Hematopoietic multipotent progenitor cell treated with erythropoietin and hydrocortisone succinate and interleukin-3 and kit ligand, for 8 days (in vitro differentiated cells): ENCODE measurements at regions not wholly inside any gene's neighbourhood (a gene's known extent, or its start where the extent isn't known, plus 50 kb on each side); places are given as distances from the start of the nearest gene placed in this dataset.
A peak's percentile ranks its signal among the peaks of the same experiment; 100 is the strongest.

ENCODE experiments used
- DNase-seq: peaks from one replicate; pipeline ENCODE4 v3.0.0-alpha.2; 2015

DNA sequence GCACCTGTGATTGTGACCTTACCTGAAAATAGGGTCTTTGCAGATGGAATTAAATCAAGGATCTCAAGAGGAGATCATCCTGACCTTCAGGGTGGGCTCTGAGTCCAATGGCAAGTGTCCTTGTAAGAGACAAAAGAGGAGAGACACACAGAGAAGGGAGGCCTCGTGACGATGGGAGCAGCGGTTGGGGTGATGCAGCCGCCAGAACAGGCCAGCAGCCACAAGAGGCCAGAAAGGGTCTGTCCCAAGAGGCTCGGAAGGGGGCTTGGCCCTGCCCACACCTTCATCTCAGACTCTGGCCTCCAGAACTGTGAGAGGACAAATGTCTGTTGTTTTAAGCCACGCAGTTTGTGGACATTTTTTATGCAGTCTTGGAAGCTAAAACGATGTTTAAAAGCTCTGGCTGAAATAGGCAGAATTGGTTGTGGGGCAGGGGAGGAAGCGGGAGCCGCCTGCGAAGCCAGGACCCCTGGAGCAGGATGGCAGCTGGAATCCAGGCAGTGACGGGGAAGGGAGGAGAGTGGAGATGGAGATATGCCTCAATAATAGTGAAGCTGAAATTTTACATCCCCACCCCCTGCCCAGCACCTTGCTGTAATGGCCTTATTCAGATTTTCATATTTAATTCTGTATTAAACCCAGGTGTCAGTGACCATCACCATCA lies 216.4 kb downstream of the ANKRD60 start:
- DNase-seq = no peak

DNA sequence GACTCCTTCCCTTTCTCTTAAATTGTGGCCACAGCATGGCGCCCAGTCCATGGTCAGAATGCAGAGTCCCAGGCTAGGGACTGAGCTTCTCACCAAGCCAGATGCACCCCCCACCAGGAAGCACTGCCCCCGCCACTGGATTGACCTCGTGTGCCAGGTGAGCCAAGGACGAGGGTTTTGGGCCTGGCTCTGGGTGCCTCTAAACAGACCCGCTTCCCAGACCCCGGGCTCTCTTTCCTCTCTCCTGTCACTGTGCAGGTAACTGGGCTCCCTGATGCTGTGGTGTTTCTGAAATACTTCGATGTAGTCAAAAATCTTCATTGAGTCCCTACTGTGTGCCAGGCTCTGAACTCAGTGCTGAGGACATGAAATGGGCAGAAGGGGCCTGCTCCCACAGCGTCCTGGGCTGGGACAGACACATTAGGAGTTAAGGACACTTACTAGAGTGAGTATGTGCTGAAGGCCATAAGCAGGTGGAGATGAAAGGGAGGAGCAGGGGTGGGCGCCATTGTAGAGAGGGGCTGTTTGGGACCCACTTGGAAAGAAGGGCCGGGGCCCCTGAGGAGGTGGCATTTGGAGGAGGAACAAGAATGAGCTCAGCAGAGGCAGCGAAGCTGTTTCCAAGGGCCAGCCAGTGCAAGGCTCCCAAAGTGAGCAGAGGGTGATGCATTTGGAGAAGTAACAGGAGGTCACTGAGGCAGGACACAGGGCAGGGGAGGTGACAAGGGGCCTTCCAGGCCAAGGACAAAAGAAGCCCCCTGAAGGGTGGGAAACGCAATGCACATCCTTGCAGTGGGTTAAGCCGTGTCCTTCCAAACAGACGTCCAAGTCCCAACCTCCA lies 217.1 kb downstream of the ANKRD60 start:
- DNase-seq = no peak

DNA sequence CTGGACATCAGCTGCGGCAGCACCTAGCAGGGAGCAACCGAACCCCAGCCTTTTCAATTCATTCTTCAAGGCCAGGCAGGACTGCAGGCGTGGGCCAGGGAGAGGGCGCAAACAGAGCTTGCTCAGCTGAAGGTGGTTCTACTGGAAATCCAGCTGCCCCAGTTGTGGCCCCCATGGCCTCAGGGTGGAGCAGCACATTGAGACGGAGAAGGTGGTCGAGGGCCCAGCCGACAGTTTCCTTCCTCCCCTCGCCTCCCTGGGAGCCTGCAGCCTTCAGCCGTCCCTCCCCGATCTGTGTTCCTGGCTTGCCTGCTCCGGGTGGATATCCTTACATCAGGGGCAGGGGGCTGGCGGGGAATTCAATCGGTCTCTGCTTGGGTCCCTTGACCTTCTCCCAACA lies 217.8 kb downstream of the ANKRD60 start:
- DNase-seq = no peak

DNA sequence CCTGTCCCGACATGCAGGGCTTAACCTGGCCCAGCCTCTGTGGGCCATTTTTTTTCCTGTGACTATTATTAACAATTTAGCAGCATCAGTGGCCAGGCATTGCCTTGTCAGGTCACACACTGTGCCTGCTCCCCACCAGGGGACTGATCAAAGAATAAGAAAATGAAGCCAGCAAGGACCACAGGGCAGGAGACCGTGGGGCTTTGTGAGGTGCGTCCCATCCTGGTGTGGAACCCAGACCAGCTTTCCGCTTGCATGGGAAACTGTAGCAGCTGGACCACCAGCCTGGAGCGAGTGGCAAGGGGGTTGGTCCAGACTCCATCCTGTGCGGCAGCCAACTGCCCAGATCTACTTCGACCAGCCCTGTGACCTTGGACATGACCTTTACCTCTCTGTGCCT lies 218.3 kb downstream of the ANKRD60 start:
- no peak for DNase-seq

DNA sequence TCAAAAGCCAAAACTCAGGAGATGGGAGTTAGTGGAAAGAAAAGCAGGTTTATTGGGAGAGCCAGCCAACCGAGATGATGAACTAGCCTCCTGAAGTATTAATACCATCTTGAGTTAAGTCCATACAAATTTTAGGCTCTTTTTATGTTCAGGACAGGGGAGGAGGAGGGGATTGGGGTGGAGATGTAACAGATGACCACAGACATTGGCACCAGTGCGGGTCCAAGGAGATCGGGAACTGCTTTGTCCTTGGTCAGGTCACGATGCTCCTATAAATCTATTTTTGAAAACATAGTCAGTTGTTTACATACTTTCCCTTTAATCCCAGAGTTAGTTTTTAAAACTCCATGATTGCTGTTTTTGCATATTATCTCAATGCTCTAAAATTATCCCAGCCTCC lies 219.6 kb downstream of the ANKRD60 start:
- no peak for DNase-seq

DNA sequence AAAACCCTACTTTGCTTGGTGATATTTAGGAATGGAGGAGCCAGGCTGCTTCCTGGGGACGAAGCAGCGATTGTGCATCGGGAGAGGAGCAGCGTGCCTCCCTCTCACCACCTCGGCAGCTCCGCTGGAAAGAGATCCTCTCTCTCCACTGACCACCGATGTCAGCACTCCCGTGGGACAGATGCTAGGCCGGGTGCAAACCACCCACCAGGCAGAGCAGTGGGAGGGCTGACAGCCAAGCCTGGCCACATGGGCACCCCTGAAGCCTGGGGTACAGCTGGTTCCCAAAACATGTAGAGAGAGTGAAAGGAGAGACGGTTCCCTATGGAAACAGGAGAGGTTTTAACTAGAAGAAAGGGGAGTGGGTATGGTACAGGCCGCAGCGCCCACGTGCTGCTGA lies 220.0 kb downstream of the ANKRD60 start:
- DNase-seq = no peak

DNA sequence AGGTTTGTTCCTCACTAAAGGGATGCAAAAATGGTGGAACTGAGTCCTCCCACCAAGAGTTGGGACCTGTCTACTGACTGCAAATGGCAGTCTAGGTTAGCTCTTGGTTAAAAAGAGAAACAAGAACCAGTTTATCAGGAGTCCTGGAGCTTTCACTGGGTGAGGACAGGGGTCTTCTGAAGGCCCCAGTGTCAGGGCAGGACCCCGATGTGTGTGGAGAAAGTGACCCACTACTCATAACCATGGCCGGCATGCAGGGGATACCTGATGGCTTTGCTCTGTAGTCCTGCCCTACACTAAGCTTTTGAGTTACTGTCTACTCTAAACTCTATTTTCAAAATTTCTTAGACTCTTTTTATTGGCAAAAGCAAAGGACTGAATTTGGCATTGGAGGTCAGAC lies 220.5 kb downstream of the ANKRD60 start:
- DNase-seq = no peak

DNA sequence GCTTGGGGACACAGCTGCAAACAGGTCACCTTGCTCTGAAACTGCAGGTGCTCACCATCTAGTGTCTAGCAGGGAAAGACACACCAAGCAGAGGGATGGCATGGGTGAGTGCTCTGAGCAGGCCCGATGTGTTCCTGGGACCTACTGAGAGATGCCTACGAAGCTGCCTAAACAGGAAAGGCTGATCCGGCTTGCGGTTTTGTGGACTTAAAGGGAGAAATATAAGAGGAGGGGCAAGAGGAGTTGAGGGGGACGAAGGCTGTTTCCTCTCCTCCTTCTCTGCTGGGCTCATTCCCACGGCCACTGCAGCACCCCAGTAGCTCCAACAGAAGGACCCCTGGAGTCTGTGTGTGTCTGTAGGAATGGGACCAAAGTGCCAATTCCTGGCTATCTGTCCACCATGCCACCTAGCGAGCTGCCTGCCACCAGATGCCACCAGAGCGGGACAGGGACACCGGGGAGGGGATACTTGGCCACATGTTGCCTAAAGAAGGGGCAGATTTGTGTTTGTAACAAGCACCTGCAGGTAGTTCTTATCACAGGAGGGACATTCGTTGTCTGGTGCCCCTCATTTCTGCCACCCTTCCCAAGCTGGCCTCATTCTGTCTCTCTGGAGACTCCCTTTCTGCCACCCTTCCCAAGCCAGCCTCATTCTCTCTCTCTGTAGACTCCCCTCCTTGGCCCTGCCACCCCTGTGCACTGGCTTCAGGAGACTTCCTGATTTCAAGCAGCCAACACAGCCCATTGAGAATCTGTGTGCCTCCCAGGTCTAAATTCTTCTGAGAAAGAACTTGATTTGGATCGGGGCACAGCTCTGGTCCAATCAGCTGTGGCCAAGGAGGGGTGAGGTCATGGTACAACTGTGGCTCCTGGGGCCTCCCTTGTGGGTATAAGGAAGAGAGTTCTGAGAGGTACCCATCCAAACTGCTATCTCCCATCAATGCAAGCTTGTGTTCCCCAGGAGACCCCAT lies 221.8 kb downstream of the ANKRD60 start:
- no peak for DNase-seq

DNA sequence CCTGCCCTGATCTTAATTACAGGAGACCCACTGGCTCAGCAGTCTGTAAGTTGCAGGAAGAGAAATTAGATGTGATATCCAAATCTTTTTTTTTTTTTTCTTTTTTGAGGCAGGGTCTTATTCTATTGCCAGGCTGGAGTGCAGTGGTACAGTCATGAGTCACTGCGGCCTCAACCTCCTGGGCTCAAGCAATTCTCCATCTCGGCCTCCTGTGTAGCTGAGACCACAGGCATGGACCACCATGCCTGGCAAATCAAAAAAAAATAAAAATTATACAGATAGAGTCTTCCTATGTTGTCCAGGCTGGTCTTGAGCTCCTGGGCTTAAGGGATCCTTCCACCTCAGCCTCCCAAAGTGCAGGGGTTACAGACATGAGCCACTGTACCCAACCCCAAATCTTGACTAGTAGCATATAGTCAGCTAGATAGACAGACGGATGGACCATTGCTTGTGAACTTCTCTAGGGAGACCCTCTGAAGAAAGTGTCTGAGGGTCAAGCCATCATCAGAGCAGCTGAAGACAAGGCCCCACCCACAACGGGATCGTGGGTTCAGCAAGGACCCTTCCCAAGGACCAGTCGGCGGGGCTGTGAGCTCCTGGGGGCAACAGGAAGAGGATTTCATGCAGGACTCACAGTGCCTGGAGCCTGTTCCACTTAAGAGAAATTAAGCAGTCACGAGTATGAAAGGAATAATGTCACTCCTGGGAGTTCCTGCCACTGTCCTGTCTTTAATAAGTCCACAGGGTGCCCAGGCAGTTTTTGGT lies 222.7 kb downstream of the ANKRD60 start:
- no peak for DNase-seq

DNA sequence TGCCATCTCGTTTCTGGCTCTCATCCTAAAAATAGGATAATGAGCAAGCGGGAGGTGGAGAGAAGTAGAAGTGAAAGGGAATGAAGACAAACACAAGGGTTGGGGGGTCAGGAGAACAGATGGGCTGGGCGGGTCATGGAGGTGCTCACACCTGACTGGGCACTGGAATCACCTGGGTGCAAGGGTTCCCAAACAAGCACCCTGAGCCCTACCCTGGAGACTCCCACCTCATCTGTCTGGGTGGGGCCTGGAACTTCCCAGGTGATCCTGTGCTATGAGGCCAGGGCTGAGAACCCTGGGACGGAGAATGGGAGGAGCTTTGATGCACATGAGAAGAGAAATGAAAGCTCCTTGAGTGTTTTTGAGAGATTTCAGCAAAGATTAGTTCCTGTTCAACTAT lies 223.6 kb downstream of the ANKRD60 start:
- DNase-seq = no peak

DNA sequence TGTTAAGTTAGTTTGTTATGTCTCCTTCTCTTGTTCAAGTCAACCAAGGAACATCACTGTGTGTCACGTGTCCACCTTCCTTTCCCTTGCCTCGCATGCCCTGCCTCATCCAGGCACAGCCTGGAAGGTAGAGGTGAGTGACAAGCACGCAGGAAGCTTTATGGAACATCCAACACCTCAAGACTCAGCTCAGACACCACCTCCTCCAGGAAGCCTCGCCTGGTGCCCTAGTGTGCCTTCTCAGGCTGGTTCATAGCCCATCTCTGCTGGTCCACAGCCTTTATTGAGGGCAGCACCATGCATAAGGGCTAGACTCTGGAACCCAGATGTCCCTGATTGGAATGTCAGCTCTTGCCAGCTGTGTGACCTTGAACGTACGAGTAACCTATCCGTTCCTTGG lies 224.3 kb downstream of the ANKRD60 start:
- no peak for DNase-seq

DNA sequence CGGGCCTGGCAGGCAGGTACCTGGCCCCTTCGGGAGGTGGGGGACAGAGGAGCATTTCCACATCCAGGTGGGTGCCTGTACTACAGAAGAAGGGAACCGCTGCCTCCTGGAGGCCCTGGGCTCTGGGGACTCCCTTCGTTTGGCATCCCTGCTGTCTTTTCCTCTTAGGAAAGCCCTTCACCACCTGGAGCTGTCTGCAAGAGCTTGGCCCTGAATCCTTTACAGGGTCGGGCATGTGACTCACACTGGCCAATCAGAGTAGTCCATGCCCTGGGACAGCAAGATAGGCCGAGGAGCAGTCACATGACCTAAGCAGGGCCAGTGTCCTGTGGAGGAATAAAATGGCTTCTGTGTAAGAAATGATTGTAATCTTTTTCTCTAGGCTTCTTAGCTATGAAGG lies 224.9 kb downstream of the ANKRD60 start:
- DNase-seq = no peak

DNA sequence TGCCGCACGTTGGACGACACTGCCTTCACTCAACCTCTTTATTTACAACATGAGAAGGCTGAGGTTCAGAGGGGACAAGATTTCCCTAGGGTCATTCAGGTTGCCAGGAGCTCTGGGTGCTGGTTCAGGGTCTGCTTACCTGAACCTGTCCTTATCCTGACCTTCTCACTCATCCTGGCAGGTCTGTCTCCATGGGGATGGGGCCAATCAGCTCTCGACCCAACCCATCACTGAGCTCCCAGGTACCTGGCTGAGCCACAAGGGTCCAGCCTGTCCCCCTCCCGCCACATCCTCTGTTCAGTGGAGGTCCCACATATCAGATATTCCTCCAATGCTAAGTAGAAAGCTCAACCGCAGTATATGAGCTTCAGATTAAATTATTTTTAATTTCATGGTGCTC lies 225.6 kb downstream of the ANKRD60 start:
- no peak for DNase-seq

DNA sequence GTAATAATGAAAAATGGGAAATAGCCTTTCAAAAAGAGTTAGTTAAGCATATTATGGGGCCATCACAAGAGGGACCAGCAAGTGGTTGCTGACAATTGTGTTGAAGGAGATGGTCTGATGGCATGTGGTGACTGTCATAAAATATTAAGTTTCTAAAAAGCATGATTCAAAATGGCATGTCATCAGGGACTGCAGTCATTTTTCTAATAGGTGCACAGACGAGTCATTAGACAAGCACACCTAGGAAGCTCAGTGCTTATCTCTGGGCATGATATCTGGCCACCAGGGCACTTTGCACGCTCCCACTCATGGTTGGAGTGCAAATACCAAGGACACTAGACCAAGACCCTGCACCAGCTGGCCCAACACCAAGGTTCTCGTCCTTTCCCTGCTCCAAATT lies 226.5 kb downstream of the ANKRD60 start:
- no peak for DNase-seq

DNA sequence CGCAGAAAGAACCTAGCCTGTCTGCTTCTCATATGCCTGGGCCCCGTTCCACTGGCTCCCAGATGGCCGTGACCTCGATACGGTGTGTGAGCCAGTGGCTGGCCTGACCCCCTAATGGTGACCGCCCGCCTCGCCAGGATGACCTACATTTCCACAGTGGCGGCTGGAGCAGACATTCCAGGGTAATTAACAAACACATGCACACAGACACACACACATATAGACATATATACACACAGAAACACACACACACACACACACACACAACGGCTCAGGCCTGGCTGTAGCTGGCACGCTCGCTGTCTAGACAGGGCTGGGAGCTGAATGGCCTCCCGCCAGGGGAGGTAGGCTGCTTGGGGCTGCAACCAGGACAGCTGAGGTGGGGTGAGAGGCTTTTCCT lies 227.1 kb downstream of the ANKRD60 start:
- DNase-seq = no peak

DNA sequence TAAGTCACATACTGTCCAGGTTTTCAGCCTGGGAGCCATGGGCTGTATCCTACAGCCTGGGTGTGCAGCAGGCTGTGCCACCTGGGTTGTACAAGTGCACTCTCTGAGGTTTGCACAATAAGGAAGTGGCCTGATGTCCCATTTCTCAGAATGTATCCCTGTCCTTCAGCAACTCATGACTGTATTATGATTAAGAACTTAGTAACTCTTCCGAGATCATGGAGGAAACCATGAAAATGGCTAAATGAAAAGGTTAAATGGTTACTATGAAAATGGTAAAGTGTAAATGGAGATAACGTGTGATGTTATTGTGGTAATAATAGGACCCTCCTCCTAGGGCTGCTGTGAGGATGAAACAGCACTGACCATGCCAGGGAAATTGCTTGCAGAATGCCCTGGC lies 227.6 kb downstream of the ANKRD60 start:
- no peak for DNase-seq

DNA sequence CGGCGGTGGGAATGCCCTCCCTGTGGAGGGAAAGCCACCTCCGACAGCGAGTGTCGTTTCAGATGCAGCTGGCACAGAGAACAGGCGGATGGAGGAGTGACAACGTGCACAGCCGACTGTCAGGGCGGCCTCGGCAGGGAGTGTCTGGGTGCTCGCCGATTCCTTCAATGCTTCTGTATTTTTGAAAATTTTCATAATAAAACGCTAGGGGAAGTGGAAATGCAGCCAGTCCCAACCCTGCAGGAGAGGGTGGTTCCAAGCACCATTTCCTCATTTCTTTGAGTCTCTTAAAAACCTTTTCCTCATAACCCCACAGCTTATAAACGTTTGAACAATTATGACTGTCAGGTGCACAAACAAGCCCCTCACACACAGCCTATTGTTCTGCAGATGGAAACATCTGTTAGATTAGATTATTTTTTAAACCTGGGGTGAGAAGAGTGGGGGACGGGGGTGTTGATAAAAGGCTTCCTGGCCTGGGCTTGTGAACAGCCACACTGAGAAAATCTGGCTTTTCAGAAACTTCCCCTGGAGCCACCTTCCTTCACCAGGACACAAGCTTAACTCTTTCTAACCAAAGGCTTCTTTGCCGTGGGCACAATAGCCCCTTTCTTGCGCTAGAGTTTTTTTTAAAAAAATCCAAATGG lies 228.9 kb downstream of the ANKRD60 start:
- no peak for DNase-seq

DNA sequence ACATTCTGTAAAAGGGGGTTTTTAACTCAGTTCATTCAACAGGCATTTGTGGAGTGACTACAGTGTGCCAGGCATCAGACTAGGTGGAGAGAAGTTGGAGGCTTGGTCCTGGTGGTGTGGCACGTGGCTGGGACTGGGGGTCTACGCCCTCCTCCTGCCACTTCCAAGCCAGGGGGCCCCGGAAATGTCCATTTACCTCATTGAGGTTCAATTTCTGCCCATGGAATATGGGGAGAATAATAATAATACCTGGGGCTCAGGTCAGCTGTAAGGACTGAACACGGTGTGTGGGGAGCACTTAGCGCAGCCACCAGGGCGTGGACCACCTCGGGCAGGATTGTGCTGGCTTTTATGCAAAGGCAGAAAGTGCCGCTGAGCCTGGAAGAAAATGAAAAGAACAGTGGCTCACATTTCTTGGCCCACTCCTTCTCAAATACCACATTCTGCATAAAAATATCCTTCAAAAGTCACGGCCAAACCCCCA lies 229.4 kb downstream of the ANKRD60 start:
- DNase-seq = no peak

DNA sequence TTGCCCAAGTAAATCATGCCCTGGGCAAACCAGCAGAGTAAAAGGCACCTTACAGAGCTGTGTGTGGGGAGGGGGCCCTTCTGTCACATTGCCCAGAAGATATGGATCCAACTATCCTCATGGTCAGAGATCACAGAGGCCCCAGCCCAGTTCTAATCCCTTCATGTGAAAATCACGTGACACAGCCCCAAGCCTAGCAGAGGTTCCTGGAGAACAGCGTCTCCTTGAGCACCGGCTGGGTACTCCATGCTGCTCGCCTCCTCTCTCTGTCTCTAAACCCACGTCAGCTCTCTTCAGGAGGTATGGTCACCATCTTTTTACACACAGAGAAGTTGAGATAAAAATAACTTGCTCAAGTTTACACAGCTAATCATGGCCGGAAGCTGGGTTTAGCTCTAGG lies 230.2 kb downstream of the ANKRD60 start:
- DNase-seq = no peak

DNA sequence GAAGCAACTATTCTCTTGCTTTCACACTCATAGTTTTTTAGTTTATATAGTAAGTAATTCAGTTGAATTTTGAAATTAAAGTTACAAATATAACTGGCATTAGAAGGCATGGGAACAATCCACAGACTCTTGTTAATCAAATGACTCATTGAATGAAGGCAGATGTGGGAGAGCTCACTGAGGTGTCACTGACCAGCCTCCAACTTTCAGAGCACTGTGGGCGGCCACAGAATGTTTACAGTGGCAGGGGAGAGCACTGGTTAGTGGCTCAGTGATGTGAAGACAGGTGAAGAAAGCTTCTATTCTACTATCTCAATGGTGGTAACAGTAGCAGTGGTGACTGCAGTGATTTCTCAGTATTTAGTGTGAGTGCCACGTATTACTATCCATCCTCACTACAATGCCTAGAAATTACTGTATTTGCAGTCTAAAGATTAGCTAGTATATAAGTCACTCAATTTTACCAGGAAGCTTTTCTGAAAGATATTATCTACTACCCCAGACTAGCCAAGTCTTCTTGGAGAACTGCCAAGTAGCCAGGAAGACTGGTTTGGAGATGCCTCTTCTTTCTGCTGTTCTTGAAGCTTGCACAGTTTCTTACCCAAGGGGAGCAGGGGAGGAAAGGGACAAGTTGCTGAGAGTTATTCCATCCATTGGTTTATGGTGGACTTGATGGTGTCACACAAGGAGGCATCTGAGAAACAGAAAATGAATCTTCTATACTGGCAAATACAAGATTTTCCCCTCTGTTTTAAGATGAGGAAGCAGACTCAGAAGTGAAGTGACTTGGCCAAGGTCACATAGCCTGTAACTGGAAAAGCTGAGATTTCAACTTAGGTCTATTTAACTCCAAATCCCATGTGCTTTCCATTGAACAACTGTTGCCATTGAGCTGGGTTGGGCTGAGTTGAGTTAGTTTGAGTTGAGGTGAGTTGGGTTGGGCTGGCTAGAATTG lies 231.2 kb downstream of the ANKRD60 start:
- peak; percentile 19 for DNase-seq

DNA sequence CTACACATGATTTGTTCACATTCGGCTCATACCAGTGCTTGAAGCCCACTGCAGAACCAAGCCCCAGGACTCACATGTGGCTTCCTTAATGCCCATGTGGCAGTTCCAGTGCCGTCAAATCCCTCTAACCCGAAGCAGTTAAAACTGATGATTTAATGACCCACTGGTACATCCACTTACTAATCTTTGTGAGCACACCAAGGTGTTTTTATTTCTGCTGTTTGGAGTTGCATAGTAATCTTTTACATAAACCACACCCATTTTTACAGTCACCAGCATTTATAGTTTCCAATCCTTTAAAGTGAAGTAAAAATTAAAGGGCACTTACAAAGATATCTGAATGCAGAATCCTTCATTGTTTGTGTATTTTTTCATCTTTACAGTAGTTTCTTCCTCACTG lies 232.0 kb downstream of the ANKRD60 start:
- DNase-seq = no peak
